ENCODE measurements at regions not wholly inside any gene's neighbourhood (a gene's known extent, or its start where the extent isn't known, plus 50 kb on each side); places are given as distances from the start of the nearest gene placed in this dataset.

GRCh38 chr2:221202431-221202830 is 369.7 kb downstream of the EPHA4 start:
- no peak for TF ChIP-seq CTCF (conservative IDR thresholded peaks at IDR 0.05; ENCODE audit: low read depth, low read length)
- H3K4me3 ChIP-seq (ENCODE audit: low read depth, low read length): no peak overlapping the region
- no peak for DNase-seq (ENCODE audit: low read depth)

GRCh38 chr2:221203125-221203524 is 369.0 kb downstream of the EPHA4 start:
- no peak for DNase-seq (ENCODE audit: low read depth)
- no peak overlapping the region for H3K4me3 ChIP-seq (ENCODE audit: low read depth, low read length)
- TF ChIP-seq CTCF (conservative IDR thresholded peaks at IDR 0.05; ENCODE audit: low read depth, low read length): no peak

- no peak for TF ChIP-seq CTCF (conservative IDR thresholded peaks at IDR 0.05; ENCODE audit: low read depth, low read length)
- no peak for DNase-seq (ENCODE audit: low read depth)
- no peak overlapping the region for H3K4me3 ChIP-seq (ENCODE audit: low read depth, low read length)
Measured at GRCh38 chr2:221203856-221204255, 368.2 kb downstream of the EPHA4 start.

GRCh38 chr2:221204699-221205098 is 367.4 kb downstream of the EPHA4 start:
- no peak overlapping the region for H3K4me3 ChIP-seq (ENCODE audit: low read depth, low read length)
- TF ChIP-seq CTCF (conservative IDR thresholded peaks at IDR 0.05; ENCODE audit: low read depth, low read length): no peak
- DNase-seq (ENCODE audit: low read depth): no peak

GRCh38 chr2:221205103-221205673 is 366.9 kb downstream of the EPHA4 start:
- no peak for DNase-seq (ENCODE audit: low read depth)
- no peak overlapping the region for H3K4me3 ChIP-seq (ENCODE audit: low read depth, low read length)
- TF ChIP-seq CTCF (conservative IDR thresholded peaks at IDR 0.05; ENCODE audit: low read depth, low read length): no peak

- DNase-seq (ENCODE audit: low read depth): no peak
- no peak for TF ChIP-seq CTCF (conservative IDR thresholded peaks at IDR 0.05; ENCODE audit: low read depth, low read length)
- H3K4me3 ChIP-seq (ENCODE audit: low read depth, low read length): no peak overlapping the region
Measured at GRCh38 chr2:221210686-221211085, 361.4 kb downstream of the EPHA4 start.

- DNase-seq (ENCODE audit: low read depth): no peak
- H3K4me3 ChIP-seq (ENCODE audit: low read depth, low read length): no peak overlapping the region
- TF ChIP-seq CTCF (conservative IDR thresholded peaks at IDR 0.05; ENCODE audit: low read depth, low read length): no peak
Measured at GRCh38 chr2:221211653-221212052, 360.5 kb downstream of the EPHA4 start.

Measured in choroid plexus epithelial cell (primary cell).